ENCODE measurements at regions not wholly inside any gene's neighbourhood (a gene's known extent, or its start where the extent isn't known, plus 50 kb on each side); places are given as distances from the start of the nearest gene placed in this dataset.

GRCh38 chr15:93366387-93367100 is 277.5 kb upstream of the RGMA start:
- no peak for TF ChIP-seq CTCF (conservative IDR thresholded peaks at IDR 0.05; ENCODE audit: low read length)
- no peak for TF ChIP-seq EZH2phosphoT487 (IDR thresholded peaks at IDR 0.05; ENCODE audit: borderline replicate concordance)

Measured in Loucy (cell line).